Stimulated activated CD4-positive, alpha-beta T cell treated with anti-CD3 and anti-CD28 coated beads, Interleukin-12 subunit alpha, Interleukin-12 subunit beta, amount 100 ng/mL, for 4 hours (primary cell): ENCODE measurements at regions not wholly inside any gene's neighbourhood (a gene's known extent, or its start where the extent isn't known, plus 50 kb on each side); places are given as distances from the start of the nearest gene placed in this dataset.
A peak's percentile ranks its signal among the peaks of the same experiment; 100 is the strongest.

Source experiments
- DNase-seq: peaks from one replicate; pipeline ENCODE4 v3.0.0-alpha.2; 2020

DNA sequence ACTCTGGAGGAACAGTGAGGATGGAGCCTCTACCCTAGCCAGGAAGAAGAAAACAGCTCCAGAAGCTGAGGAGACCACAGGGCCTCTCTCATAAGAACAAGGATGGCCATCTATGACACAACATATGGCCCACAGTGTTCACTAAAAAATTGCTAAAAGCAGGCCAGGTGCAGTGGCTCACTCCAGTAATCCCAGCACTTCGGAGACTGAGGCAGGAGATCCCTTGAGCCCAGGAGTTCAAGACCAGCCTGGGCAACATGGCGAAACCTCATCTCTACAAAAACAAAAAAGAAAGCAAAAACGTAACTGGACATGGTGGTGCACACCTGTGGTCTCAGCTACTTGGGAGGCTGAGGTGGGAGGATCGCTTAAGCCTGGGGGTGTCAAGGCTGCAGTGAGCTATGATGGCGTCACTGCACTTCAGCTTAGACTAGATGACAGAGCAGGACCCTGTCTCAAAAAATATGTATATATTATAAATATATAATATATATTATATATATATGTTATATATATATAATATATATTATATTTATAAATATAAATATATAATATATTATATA lies 103.1 kb downstream of the TOMM20 start:
- DNase-seq, result no peak

DNA sequence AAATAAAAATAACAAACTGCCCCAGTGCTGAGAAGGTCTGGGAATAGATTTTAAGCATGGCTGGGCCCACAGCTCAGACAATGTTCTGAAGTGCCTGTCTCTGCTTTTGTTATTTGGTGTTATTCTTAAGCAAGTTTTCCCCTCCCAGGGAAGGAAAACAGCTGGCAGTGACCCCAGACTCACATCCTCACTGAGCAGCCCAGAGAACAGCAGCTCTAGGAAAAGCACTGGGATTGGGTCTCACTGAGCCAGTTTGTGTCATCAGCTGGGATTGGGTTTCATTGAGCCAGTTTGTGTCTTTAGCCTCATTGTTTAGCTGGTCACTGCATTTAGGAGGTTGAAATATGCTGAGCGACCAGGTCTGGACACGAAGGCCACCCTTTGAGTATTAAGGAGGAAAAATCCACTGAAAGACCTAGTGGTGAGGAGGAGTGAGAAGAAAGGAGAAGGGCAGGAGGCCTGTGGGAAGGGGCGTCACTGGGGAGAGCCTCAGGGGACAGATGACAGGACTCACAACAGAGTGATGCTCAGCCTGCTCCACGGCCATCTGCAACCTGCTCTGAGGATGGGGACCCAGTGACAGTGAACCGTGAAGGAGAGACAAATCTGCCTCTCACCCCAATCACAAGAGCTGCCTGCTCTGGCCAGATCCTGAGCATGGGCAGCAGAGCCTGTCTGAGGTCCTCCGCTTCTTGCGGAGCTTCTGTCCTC lies 103.8 kb downstream of the TOMM20 start:
- DNase-seq, result no peak

DNA sequence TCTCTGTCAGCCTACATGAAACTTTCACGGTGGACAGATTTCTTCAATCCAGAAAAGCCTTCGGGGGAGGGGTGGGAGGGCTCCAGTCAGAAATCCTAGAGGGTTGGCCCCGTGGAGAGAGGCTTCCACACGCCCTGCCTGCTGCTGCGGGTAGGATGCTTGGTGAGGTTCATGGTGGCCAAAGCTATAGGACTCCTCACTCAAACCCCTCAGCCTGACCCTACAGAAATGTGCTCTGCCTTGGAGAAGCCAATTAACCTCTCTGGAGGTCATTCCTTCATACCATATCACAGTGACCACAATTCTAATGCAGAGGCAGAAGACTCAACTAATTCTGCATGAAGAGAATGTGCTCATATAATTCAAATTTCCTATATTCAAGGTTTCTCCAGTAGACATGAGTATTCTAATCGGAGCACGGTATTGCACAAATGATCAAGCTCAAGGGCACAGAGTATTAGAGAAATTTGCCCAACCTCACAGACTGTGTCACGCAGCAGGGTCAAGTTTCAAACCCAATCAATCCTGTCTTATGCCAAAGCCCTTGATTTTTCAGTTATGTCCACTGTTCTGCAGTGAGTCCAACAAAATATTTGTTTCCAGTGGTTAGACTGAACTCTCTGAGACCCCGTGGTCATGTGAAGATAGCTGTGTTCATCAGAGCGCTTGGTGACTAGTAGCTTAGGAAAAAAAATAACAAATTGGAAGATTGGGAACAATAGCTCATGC lies 104.8 kb downstream of the TOMM20 start:
- DNase-seq, result no peak

DNA sequence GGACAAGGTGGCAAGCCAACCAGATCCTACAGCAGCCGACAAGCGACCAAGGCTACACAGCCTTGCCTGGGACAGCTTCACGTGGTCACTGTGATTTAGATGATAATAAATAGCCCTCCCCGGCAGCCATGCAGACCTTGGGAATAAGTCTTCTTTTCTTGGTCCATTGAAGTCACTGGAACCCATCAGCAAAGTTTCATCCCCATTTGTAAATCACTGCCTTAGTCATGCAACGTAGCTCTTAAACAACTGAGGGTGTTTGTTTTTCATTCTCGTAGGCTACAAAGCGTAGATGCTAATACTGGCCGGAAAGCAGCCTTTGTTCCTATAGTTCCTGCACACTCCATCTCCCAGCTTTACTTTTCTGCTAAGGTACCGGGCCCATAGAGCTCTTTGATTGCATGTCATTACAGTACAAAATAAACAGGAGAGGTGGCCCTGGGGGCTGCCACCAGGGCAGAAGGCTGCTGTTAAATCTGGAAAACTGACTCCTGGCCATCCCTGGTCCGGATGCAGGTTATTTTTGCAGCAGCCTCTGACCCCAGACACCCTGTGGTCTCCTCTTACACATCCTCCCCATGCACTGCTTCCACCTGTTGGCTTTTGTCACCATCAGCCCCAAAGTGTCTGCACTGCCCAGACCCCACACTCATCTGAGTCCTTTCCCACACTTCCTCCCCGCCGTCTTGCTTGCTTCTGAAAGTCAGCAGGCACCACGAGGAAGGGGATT lies 105.5 kb downstream of the TOMM20 start:
- DNase-seq, result no peak

DNA sequence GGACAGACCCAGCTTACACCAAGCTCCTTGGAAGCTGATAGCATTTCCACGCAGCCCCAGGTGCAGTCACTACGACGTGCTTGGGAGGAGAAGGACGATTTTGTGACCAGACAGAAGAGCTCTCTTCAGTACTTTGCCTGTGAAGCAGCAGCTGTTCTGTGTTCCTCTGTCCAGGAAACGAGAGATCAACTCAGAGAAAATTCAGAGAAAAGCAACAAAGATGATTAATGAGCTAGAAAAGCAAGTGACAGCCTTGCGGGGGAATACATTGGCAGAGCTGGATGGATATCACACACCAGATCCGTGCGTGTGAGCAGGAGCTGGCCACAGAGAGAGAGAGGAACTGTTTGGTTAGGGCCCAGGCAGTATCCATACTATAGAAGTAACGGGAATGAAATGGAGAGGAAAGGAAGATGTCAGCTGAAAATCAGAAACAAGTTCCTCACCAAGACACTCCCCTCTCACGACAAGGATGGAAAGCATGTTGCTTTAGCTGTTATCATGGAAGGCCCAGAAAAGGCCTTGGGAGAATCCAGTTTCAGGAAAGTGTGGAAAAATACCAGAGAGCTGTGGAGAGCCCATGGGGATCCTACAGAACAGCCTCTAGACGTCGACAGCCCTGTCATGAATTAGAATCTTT lies 106.2 kb downstream of the TOMM20 start:
- DNase-seq, result no peak

DNA sequence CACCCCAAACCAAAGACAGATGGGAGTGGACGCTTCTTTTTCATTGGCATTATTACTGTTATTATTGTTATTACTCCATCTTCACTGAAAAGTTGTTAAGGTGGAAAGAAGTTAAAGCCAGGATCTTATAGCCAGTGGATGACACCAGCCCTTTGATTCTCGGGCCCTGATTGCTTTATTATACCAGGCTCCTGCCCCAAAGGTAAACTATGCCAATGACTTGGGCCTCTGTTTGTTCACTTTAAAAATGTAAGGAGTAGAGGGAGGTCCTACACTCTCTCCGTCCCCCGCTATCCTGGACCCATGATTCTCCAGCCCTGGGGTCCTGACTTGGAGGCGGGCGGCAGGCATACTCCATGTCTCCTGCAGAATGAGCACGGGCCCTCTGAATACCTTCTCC lies 106.8 kb downstream of the TOMM20 start:
- DNase-seq, result no peak

DNA sequence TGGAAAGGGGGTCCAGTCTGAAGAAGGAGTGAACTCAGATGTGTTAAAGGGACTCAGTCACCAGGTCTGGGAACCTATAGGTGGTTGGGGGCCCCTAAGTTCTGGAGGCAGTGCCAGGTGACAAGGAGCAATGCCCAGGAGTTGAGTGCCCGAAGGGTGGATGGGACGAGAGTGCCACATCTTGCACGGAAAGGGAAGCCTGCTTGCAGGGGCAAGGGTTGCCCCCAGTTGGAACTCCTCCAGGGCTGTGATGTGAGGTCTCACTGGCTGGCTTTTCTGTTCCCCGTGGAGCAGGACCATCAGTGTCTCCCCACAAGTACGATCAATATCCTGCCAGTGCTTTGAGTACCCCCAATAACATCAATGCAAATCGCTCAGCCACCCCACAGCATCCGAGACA lies 107.3 kb downstream of the TOMM20 start:
- no peak for DNase-seq

DNA sequence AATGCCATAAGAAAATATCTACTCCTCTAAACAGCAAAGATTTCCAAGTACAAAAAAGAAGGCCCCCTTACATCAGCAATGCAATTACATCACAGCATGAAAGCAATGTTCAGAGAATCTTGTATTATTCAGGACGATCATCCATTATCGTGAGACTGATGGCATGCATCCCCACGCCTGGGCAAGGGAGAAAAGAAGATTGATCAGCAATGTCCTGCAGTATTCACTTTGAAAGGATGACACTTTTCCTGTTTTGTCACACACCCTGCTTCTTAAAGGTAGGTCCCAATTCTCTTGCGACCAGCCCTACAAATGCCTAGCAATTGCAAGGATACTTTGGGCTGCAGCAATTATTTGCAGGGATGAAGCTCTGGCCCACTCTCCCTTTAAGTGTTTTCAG lies 108.7 kb downstream of the TOMM20 start:
- DNase-seq, result no peak

DNA sequence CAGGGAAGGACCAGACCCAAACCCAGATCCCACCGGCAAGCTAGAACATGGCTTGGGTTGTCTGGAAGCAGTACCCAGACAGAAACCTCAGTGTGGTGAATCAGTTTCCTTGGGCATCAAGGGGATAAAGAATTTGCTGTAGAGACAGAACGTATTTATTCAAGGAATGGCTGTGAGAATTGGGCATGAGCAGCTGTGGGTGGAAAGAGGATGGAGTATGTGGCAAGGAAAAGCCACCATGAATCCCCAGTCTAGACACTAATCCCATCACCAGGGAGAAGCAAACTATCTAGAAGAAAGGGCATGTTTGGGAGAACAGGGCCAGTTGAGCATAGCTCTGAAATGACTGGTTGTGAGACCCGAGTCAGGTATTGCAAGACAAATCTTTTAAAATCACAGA lies 109.2 kb downstream of the TOMM20 start:
- no peak for DNase-seq

DNA sequence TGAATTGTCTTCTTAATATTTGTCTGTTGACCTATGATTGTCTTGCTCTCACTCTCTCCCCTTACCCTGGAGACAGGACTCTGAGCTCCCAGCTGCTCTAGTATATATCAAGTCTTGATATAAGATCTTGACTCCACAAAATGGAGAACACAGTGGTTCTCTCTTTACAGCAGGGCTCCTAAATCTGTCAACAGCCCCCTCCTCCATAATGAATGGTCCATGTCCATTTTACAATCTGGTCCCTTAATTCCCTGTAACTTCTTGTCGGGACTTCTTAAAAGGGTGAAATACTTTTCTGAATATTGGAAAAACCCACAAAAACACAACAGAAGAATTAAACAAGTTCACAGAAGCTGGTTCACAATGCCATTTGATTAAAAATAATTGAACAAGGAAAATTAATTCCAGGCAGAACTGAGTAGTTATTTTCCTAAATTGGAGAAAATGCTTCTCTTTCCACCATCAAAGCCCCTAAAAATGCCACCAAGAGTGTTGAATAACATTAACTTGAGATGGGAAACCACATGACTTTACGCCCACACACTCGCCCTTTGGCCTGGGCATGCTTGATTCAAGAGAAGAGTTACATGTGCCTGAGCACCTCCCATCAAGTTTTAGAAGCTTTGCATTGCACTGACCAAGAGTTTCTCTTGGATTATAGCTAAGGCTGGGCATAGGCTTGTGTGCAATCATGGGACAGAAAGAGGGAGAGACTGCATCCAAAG lies 109.8 kb downstream of the TOMM20 start:
- no peak for DNase-seq

DNA sequence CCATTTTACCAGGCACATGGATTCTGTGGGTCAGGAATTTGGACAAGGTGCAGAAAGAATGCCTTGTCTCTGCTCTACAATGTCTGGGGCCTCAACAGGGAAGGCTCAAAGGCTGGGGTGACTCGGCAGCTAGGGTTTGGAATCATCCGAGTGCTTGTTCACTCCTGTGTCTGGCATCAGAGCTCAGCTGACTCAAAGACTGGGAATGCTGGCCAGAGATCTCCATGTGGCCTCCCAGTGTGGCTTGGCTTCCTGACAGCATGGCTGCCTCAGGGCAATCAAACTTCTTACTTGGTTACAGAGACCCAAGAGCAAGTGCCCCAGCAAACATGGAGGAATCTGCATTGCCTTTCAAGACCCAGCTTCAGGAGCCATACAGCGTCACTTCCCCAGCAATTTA lies 110.5 kb downstream of the TOMM20 start:
- DNase-seq, result no peak

DNA sequence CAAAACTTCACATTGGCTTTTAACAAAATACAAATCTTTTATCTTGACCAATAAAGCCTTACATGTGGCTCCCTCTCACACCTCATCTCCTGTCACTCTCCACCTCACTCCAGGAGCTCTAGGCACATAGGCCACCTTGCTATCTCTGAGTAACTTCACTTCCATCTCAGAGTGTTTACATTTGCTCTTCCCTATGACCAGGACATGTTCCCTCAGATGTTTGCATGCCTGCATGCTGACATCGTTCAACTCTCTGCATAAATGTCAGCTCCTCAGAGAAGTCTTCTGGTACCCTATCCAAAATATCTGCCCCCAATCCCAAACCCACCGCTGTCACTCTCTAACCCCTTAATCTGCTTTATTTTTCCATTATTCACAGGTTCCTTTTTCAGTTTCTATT lies 110.9 kb downstream of the TOMM20 start:
- DNase-seq, result no peak

DNA sequence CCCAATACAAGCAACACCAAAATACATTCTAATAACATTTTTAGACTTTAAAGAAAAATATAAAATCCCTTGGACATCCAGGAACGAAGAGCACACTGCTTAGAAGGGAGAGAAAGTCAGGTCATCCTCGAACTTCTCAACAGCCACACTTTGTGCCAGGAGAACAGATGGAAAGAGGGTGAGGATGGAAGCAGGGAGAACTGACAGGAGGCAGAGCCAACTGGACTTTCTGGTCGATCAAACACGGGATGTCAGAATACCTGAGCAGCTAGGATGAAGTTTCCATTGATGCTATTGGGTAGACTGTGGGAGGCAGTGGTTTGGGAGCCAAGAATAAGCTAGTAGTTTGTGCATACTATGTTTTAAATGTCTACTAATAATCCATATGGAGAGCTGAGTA lies 111.4 kb downstream of the TOMM20 start:
- no peak for DNase-seq

DNA sequence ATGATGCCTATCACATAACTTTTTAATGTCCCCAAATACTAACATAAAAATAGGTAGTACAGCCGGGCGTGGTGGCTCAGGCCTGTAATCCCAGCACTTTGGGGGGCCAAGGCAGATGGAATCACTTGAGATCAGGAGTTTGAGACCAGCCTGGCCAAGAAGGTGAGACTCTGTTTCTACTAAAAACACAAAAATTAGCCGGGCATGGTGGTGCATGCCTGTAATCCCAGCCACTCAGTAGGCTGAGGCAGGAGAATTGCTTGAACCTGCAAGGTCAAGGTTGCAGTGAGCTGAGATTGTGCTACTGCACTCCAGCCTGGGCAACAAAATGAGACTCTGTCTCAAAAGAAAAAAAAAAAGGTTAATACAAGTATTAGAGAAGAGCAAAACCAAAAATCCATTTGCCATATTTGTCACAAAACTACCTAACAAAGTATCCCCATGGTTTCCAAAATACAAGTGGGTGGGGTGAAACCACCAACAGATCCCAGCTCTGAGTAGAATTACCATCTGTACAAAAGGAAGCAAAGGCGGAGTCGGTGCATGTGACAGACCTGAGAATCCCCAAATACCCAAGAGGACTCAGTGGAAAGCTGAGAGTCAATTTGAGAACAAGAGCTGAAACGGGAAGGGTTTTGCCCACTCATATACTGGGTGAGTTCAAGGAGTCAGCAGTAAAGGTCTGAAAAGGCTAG lies 113.2 kb downstream of the TOMM20 start:
- no peak for DNase-seq

DNA sequence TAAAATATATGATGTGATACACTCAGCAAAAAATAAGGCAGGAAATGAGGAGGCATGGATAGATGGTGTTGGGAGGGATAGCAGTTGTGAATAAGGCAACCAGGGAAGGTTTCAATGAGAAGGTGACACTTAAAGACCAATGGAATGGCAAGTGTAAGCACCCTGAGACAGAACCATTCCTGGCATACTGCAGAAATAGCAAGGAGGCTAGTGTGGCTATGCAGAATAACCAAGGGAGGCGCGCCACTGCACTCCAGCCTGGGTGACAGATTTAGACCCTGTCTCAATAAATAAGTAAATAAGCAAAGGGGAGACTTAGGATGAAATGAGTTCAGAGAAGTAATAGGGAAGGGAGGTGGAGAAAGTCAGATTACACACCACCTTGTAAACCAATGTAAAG lies 113.9 kb downstream of the TOMM20 start:
- DNase-seq, result no peak

DNA sequence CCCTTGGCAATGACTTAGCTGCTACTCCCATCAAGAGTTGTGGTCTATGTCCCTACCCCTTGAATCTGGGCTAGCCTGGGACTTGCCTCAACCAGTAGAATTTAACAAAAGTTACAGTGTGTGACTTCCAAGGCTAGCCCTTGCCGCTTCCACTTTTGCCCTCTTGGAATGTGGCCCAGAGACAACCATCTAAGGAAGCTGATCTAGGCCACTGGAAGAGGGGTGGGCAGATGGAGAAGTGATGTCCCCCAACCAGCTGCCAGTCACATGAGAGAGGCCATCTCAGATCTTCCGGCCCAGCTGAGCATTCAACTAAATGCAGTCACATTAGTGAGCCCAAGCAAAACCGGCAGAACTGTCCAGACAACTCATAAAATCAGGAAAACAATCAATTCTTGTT lies 115.1 kb downstream of the TOMM20 start:
- DNase-seq, result no peak

DNA sequence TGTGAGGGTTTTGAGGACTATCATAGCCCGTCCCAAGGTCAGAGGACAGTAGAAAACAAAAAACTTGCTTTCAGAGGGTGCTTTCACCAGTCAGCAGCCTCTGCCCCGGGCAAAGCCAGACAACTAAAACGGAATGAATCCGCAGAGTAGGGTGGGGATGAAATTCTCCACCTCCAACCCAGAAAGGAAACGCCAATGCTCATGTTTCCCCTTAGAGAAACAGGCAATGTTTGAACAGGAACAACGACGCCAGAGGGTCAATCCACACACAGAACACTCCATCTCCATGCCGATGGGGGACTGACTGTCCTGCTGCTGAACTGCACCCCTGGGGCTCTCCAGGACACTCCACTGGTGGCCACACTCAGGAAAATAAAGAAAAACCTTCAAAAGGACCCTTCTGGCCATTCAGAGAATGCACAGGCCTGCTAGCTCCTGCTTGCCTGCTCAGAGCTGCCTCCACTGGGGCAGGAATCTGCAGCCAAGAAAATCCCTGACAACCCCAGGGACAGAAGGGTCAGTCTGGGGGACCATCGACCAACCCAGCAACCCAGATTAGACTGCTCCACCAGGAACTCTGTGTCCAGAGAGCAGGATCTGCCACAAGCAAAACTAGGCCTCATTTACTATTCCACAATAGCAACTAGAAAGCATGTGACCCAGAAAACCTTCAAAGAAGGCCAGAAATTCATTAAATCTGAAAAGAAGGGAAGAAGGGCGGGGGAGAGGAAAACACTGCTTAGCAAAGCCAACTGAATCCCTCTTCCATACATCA lies 116.0 kb downstream of the TOMM20 start:
- no peak for DNase-seq

DNA sequence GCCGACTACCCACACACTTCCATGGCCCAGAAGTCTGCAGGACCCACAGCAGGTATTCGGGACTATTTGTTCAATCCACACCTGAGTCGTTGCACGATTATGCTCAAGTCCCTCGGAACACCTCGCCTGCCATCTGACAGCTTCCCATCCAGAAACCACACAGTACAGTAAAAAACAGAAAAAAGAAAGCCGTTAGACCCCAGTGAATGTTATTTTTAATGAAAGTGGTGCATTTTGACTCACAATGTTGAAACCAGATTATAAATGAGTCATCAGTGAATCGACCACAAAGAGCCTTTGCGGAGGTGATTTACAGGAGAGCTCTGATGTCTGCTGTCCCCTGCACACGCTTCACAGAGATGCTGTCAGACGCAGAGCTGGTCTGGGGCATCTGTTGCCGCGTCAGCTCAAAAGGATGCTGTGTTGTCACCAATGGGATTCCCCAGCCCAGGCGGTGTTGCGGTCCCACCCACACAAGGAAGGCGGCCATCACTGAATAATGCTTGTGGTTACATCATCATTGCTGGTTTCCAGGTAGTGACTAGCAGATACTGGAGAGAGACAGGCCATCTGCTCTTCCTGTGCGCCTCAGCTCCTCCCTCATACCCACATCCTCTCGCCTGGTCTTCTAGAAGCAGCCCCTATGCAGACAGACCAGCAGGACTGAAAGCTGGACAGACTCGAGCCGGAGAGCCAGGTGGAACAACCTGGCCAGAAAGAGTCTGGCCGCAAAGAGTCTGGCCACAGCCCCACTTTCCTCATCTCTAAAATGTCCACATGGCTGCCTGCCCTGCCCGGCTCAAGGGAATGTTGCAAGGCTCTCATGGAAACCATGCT lies 116.8 kb downstream of the TOMM20 start:
- peak; percentile 86 for DNase-seq

DNA sequence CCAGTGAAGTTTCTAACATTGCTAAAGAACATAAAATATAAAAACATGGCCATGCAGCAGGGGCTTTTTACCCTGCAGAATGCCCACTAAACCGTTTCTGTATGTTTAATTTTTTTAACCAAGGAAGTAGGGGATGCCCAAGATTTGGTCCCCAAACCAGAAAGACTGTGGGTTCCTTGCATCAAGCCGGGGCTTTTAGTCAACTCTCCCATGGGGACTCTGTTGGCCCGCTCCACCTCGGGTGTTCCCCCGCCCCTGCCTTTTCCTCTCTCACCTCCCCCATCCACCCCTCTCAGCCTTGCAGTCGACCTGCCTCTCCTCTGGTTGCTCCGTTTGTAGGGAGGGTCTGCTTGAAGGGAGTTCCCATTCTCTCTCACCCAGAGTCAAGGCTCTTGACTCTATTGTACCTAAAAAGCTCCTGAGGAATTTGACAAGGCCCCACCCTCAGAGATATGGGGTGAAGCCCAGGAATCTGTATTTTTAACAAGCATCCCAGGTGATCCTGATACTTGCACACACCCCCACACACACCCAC lies 117.5 kb downstream of the TOMM20 start:
- peak; percentile 65 for DNase-seq
